ENCODE measurements at regions not wholly inside any gene's neighbourhood (a gene's known extent, or its start where the extent isn't known, plus 50 kb on each side); places are given as distances from the start of the nearest gene placed in this dataset.
"Not testable (repeated sequence)": the region's sequence is repeated elsewhere in the genome, so short reads cannot be mapped to it uniquely, and the experiment has no call there.

GRCh38 chrX:129347291-129347690 lies 176.0 kb downstream of the SMARCA1 start:
- no peak overlapping the region for H3K4me3 ChIP-seq (ENCODE audit: control extremely low read depth in 1 of 5, extremely low read depth in 1 of 5, insufficient read depth in 1 of 5, low read depth in 2 of 5, low read length in 4 of 5)
- H3K27me3 Mint-ChIP-seq = no peaks in the 10 kb centered on the region
- no peaks in the 10 kb centered on the region for H3K9me3 Mint-ChIP-seq (ENCODE audit: insufficient read depth)
- DNase-seq (no peak), ATAC-seq (ENCODE audit: low read depth) (no peak)
- POLR2A ChIA-PET = no interaction called here
- H3K36me3 ChIP-seq (replicated peaks in 1 of 2; ENCODE audit: control extremely low read depth in 1 of 2, control insufficient read depth in 1 of 2, extremely low read depth in 1 of 2, insufficient read depth in 2 of 2, low read length in 1 of 2) = no peaks in the 10 kb centered on the region
- no peak overlapping the region for H3K27ac Mint-ChIP-seq
- no peaks in the 10 kb centered on the region for H3K27me3 ChIP-seq (replicated peaks in 1 of 4; ENCODE audit: control extremely low read depth in 1 of 4, control insufficient read depth in 3 of 4, insufficient read depth in 4 of 4, low read length in 3 of 4)
- no peak overlapping the region for H2AFZ ChIP-seq (ENCODE audit: insufficient read depth, low read depth, low read length, poor library complexity, severe bottlenecking)
- H3K79me2 ChIP-seq (ENCODE audit: control insufficient read depth, insufficient read depth, low read length) = no peaks in the 10 kb centered on the region
- CTCF ChIA-PET = no interaction called here
- WGBS (ENCODE audit: insufficient coverage) = no CpG with 5 or more reads among the region's 2 CpGs
- H3K9me3 ChIP-seq (ENCODE audit: control extremely low read depth in 1 of 3, control insufficient read depth in 2 of 3, insufficient read depth in 1 of 3, low read length in 2 of 3) = no peaks in the 10 kb centered on the region
- H3K9ac ChIP-seq (ENCODE audit: low read length) = no peak overlapping the region
- intact Hi-C loops (cut with micrococcal nuclease) = no loop called here
- no peaks in the 10 kb centered on the region for H3K4me1 ChIP-seq (ENCODE audit: control insufficient read depth in 2 of 2, insufficient read depth in 2 of 2, low read length in 2 of 2)
- no peak for TF ChIP-seq CTCF (IDR thresholded peaks at IDR 0.05)
- no peak for TF ChIP-seq EZH2 (IDR thresholded peaks at IDR 0.05; ENCODE audit: borderline replicate concordance, insufficient read depth, low read depth, low read length, poor library complexity, severe bottlenecking)
- no peak overlapping the region for H3K4me3 Mint-ChIP-seq
- H4K20me1 ChIP-seq (ENCODE audit: control insufficient read depth, insufficient read depth, low read length, poor library complexity, severe bottlenecking) = no peaks in the 10 kb centered on the region
- no peak overlapping the region for H3K27ac ChIP-seq (ENCODE audit: low read length in 2 of 2)
- H3K4me2 ChIP-seq (replicated peaks; ENCODE audit: low read depth, low read length, poor library complexity, severe bottlenecking) = no peak overlapping the region
- H3K4me1 Mint-ChIP-seq = no peaks in the 10 kb centered on the region

GRCh38 chrX:129346574-129346973 lies 176.7 kb downstream of the SMARCA1 start:
- H3K27me3 Mint-ChIP-seq = no peaks in the 10 kb centered on the region
- no peaks in the 10 kb centered on the region for H3K4me1 ChIP-seq (ENCODE audit: control insufficient read depth in 2 of 2, insufficient read depth in 2 of 2, low read length in 2 of 2)
- H3K36me3 ChIP-seq (replicated peaks in 1 of 2; ENCODE audit: control extremely low read depth in 1 of 2, control insufficient read depth in 1 of 2, extremely low read depth in 1 of 2, insufficient read depth in 2 of 2, low read length in 1 of 2) = no peaks in the 10 kb centered on the region
- no CpG with 5 or more reads among the region's 3 CpGs for WGBS (ENCODE audit: insufficient coverage)
- H3K4me1 Mint-ChIP-seq = no peaks in the 10 kb centered on the region
- DNase-seq (no peak), ATAC-seq (ENCODE audit: low read depth) (no peak)
- intact Hi-C loops (cut with micrococcal nuclease) = no loop called here
- no peak overlapping the region for H3K27ac Mint-ChIP-seq
- H3K27ac ChIP-seq (ENCODE audit: low read length in 2 of 2) = no peak overlapping the region
- ChIA-PET CTCF (no interaction called here), POLR2A (no interaction called here)
- no peaks in the 10 kb centered on the region for H3K9me3 Mint-ChIP-seq (ENCODE audit: insufficient read depth)
- TF ChIP-seq CTCF (IDR thresholded peaks at IDR 0.05) (no peak), EZH2 (IDR thresholded peaks at IDR 0.05; ENCODE audit: borderline replicate concordance, insufficient read depth, low read depth, low read length, poor library complexity, severe bottlenecking) (no peak)
- H3K9me3 ChIP-seq (ENCODE audit: control extremely low read depth in 1 of 3, control insufficient read depth in 2 of 3, insufficient read depth in 1 of 3, low read length in 2 of 3) = no peaks in the 10 kb centered on the region
- H3K9ac ChIP-seq (ENCODE audit: low read length) = no peak overlapping the region
- no peak overlapping the region for H3K4me2 ChIP-seq (replicated peaks; ENCODE audit: low read depth, low read length, poor library complexity, severe bottlenecking)
- no peak overlapping the region for H2AFZ ChIP-seq (ENCODE audit: insufficient read depth, low read depth, low read length, poor library complexity, severe bottlenecking)
- no peak overlapping the region for H3K4me3 Mint-ChIP-seq
- H3K27me3 ChIP-seq (replicated peaks in 1 of 4; ENCODE audit: control extremely low read depth in 1 of 4, control insufficient read depth in 3 of 4, insufficient read depth in 4 of 4, low read length in 3 of 4) = no peaks in the 10 kb centered on the region
- no peaks in the 10 kb centered on the region for H4K20me1 ChIP-seq (ENCODE audit: control insufficient read depth, insufficient read depth, low read length, poor library complexity, severe bottlenecking)
- H3K79me2 ChIP-seq (ENCODE audit: control insufficient read depth, insufficient read depth, low read length) = no peaks in the 10 kb centered on the region
- no peak overlapping the region for H3K4me3 ChIP-seq (ENCODE audit: control extremely low read depth in 1 of 5, extremely low read depth in 1 of 5, insufficient read depth in 1 of 5, low read depth in 2 of 5, low read length in 4 of 5)

- H3K27ac Mint-ChIP-seq; H3K4me2 ChIP-seq (replicated peaks; ENCODE audit: low read depth, low read length, poor library complexity, severe bottlenecking); CTCF ChIA-PET: not testable (repeated sequence)
Measured at GRCh38 chrX:129337264-129337663, 186.0 kb downstream of the SMARCA1 start.

More at GRCh38 chrX:129337264-129337663, 186.0 kb downstream of the SMARCA1 start:
- H3K4me1 Mint-ChIP-seq; H2AFZ ChIP-seq (ENCODE audit: insufficient read depth, low read depth, low read length, poor library complexity, severe bottlenecking); intact Hi-C loops (cut with micrococcal nuclease); H3K9me3 ChIP-seq (ENCODE audit: control extremely low read depth in 1 of 3, control insufficient read depth in 2 of 3, insufficient read depth in 1 of 3, low read length in 2 of 3); H3K36me3 ChIP-seq (replicated peaks in 1 of 2; ENCODE audit: control extremely low read depth in 1 of 2, control insufficient read depth in 1 of 2, extremely low read depth in 1 of 2, insufficient read depth in 2 of 2, low read length in 1 of 2); H3K4me3 ChIP-seq (ENCODE audit: control extremely low read depth in 1 of 5, extremely low read depth in 1 of 5, insufficient read depth in 1 of 5, low read depth in 2 of 5, low read length in 4 of 5); POLR2A ChIA-PET; H3K27me3 Mint-ChIP-seq; H3K4me1 ChIP-seq (ENCODE audit: control insufficient read depth in 2 of 2, insufficient read depth in 2 of 2, low read length in 2 of 2); ATAC-seq (ENCODE audit: low read depth); DNase-seq; H3K9me3 Mint-ChIP-seq (ENCODE audit: insufficient read depth); H3K27me3 ChIP-seq (replicated peaks in 1 of 4; ENCODE audit: control extremely low read depth in 1 of 4, control insufficient read depth in 3 of 4, insufficient read depth in 4 of 4, low read length in 3 of 4); H3K79me2 ChIP-seq (ENCODE audit: control insufficient read depth, insufficient read depth, low read length); H3K9ac ChIP-seq (ENCODE audit: low read length); H3K4me3 Mint-ChIP-seq; H3K27ac ChIP-seq (ENCODE audit: low read length in 2 of 2); H4K20me1 ChIP-seq (ENCODE audit: control insufficient read depth, insufficient read depth, low read length, poor library complexity, severe bottlenecking): not testable (repeated sequence)
- WGBS (ENCODE audit: insufficient coverage) = 80% methylated on average over 9 of the region's 16 CpGs
